GM12864 (cell line): ENCODE measurements at regions not wholly inside any gene's neighbourhood (a gene's known extent, or its start where the extent isn't known, plus 50 kb on each side); places are given as distances from the start of the nearest gene placed in this dataset.

Experiments
- DNase-seq: peaks from one replicate; pipeline ENCODE4 v3.0.0-alpha.2; 2011; ENCODE audit warnings: low read depth
- H3K4me3 ChIP-seq: 2 replicates; pipeline ENCODE4 v1.5.1; 2011; ENCODE audit warnings: mild to moderate bottlenecking, low read depth, low read length, control low read depth
- TF ChIP-seq, protein P1 (sequence below): IDR thresholded peaks from 2 replicates; pipeline ENCODE4 v1.5.1; 2011; ENCODE audit warnings: low read depth, mild to moderate bottlenecking, moderate library complexity, low read length, control low read depth, inconsistent platforms; ENCODE audit errors: missing control alignments

DNA sequence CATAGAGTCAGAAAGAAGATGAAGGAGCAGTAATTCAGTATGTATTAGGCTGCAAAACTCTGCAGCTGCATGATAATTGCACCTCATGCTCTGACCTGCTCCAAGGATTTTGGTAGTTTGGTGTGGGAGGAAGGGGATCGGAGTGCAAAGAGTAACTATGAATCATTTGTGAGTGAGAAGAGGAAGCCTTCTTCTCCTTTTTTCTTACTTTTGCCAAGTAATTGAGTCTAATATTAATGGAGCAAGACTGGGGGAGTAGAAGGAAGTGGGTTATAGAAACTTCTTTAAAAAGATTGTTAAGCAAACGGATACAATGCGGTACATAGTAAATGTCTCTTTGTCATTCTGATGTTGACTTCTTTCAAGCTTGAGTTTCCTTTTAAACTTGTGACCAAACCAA, 276.5 kb downstream of the EDEM1 start:
- DNase-seq = no peak
- no peak overlapping the region for H3K4me3 ChIP-seq
- TF ChIP-seq, protein P1, sequence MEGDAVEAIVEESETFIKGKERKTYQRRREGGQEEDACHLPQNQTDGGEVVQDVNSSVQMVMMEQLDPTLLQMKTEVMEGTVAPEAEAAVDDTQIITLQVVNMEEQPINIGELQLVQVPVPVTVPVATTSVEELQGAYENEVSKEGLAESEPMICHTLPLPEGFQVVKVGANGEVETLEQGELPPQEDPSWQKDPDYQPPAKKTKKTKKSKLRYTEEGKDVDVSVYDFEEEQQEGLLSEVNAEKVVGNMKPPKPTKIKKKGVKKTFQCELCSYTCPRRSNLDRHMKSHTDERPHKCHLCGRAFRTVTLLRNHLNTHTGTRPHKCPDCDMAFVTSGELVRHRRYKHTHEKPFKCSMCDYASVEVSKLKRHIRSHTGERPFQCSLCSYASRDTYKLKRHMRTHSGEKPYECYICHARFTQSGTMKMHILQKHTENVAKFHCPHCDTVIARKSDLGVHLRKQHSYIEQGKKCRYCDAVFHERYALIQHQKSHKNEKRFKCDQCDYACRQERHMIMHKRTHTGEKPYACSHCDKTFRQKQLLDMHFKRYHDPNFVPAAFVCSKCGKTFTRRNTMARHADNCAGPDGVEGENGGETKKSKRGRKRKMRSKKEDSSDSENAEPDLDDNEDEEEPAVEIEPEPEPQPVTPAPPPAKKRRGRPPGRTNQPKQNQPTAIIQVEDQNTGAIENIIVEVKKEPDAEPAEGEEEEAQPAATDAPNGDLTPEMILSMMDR = no peak

DNA sequence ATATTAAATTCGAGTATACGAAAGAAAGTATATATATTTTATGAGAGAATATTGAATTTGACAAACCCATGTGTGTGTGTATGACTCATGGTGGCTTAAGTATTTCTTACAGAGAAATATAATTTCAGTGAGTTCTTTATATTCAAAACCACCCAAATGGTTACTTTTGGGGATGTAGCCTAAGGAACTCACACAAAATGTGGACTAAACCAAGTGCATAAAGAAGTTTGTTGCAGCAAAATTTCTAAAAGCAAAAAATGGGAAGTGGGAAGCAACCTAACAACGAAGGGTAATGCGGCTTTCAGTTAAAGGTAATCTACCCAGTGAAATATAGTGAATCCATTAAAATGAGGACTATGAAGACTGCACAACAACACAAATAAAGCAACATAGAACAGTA, 277.1 kb downstream of the EDEM1 start:
- TF ChIP-seq, protein P1 = no peak
- H3K4me3 ChIP-seq = no peak overlapping the region
- DNase-seq = no peak

DNA sequence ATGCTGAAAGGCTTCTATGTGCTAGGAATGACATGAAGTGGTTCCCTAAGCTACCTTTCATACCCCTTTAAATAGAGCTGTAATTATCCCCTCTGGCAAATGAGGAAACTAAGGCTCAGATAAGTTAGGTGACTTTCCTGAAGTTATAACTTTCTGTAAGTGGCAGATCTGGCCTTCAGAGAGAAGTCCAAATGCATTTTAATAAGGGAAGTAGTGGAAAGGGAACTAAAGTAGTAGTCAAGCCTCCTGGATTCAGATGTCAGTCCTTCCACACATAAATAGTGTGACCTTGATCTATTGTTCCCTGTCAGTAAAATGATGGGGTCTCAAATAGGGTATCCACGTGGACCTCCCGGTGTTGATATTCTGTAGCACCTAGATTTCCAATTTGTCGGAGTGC, 277.7 kb downstream of the EDEM1 start:
- H3K4me3 ChIP-seq = no peak overlapping the region
- no peak for DNase-seq
- TF ChIP-seq, protein P1 = no peak

DNA sequence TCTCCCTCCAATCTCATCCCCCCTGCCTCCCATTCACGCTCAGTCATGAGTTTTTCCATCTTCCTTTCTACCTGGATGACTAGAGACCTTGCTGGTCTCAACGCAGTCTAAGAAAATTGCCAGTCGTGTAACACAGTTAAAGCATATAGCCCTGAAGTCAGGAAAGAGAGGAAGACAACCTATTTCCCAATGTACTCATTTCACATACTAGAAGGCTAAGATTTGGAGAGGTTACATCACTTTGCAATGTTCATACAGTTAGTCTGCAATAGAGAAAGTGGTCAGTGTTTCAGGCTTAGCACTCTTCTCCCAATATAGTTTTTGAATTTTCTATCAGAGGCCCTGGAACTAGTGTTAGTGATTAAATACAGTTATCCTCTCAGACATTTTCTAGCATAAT, 278.6 kb downstream of the EDEM1 start:
- TF ChIP-seq, protein P1 = no peak
- DNase-seq = no peak
- no peak overlapping the region for H3K4me3 ChIP-seq

DNA sequence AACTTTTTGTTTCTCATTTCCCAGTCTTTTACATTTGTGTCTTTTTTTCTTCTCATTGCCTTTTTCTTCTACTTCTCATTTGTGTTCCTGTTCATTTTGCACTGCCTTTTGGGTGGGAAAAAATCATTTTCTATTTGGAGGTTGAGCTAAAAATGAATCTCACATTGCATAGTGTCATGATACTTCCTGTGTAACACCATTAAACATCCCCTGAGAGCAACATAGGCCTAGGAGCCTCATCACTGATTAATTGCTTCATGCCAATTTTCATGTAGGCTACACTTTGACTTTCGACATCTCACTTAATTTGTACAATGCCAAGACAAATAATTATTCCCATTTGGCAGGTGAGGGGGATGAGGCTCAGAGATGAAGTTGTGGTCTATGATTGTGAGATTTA, 279.2 kb downstream of the EDEM1 start:
- TF ChIP-seq, protein P1 = no peak
- DNase-seq = no peak
- H3K4me3 ChIP-seq = no peak overlapping the region

DNA sequence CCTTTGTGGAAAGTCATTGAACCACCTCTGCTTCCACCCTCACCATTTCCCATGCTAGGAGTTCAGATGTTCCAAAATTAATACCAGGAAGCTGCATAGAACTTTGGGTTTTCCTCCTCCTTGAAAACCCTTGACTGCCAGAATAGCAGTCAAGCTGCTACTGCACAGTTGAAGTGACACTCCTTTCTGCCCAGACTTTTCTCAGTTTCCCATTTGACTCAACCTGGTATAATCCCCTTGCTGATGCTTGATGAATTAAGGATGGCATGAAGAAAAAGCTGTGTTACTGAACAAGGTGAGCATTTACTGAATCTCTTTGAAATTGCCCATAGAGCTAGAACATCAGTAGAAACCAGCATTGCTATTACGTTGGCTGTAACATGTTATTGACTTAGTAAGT, 286.0 kb downstream of the EDEM1 start:
- H3K4me3 ChIP-seq = no peak overlapping the region
- no peak for DNase-seq
- TF ChIP-seq, protein P1 = no peak

DNA sequence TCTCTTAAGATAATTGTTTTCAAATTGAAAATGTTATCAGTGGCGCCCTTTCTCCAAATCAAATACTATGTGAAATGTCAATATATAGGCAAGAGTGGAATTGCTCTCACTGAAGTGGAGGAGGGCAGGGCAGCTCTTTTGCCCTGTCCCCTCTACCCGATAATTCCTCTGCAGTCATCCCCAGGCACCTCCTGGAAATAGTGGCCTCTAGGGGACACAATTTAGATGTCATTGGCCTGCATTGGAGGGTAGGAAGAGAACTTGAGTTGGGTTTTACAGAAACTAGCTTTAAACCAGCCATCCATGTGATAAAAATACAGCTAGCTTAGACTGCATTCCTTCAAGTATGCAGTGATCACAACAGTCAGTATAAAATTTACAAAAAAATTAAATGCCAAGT, 288.9 kb downstream of the EDEM1 start:
- no peak for DNase-seq
- TF ChIP-seq, protein P1 = no peak
- no peak overlapping the region for H3K4me3 ChIP-seq
